Ishikawa (cell line): ENCODE measurements at regions not wholly inside any gene's neighbourhood (a gene's known extent, or its start where the extent isn't known, plus 50 kb on each side); places are given as distances from the start of the nearest gene placed in this dataset.

Source experiments
- CEBPB ChIP-seq: IDR thresholded peaks from 2 replicates; pipeline ENCODE4 v1.6.1; 2012
- CREB1 ChIP-seq: IDR thresholded peaks from 2 replicates; pipeline ENCODE4 v1.6.1; 2012; ENCODE audit warnings: low read depth
- EGR1 ChIP-seq: IDR thresholded peaks from 2 replicates; pipeline ENCODE4 v1.6.1; 2012
- EP300 ChIP-seq: IDR thresholded peaks from 2 replicates; pipeline ENCODE4 v1.6.1; 2012; ENCODE audit warnings: borderline replicate concordance
- FOXM1 ChIP-seq: IDR thresholded peaks from 2 replicates; pipeline ENCODE4 v1.6.1; 2012; ENCODE audit warnings: low read depth, borderline replicate concordance
- NFIC ChIP-seq: IDR thresholded peaks from 2 replicates; pipeline ENCODE4 v1.6.1; 2012
- RAD21 ChIP-seq: IDR thresholded peaks from 2 replicates; pipeline ENCODE4 v1.6.1; 2012; ENCODE audit warnings: low read depth
- TAF1 ChIP-seq: IDR thresholded peaks from 2 replicates; pipeline ENCODE4 v1.6.1; 2012; ENCODE audit warnings: low read depth, mild to moderate bottlenecking
- TEAD4 ChIP-seq: IDR thresholded peaks from 2 replicates; pipeline ENCODE4 v1.6.1; 2012
- YY1 ChIP-seq: IDR thresholded peaks from 2 replicates; pipeline ENCODE4 v1.6.1; 2012; ENCODE audit warnings: low read depth
- ZBTB7A ChIP-seq: IDR thresholded peaks from 2 replicates; pipeline ENCODE4 v1.6.1; 2012; ENCODE audit warnings: low read depth
- TF ChIP-seq, protein P1 (sequence below): IDR thresholded peaks from 2 replicates; pipeline ENCODE4 v1.6.1; 2012
- TF ChIP-seq, protein P2 (sequence below): IDR thresholded peaks from 2 replicates; pipeline ENCODE4 v1.6.1; 2012; ENCODE audit warnings: low read depth, mild to moderate bottlenecking
- TF ChIP-seq, protein P3 (sequence below): IDR thresholded peaks from 2 replicates; pipeline ENCODE4 v1.6.1; 2012

DNA sequence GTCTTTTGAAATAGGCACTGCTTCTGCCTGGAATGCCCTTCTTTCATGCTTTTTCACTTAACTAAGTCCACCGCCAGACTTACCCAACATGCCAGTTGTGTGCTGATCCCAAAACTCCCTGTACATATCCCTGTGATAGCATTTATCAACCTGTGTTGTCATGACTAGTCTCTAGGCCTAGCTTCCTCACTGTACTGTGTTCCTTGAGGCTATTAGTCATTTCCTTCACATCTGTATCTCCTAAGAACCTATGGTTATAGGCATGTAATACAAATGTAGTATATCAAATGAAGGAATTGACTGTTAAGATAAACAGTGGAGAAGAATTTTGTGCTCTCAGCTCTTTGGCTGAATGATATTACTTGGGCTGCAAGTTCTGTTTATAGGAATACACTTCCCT lies 184.3 kb downstream of the CYRIA start:
- TF ChIP-seq YY1 (no peak), RAD21 (no peak), EP300 (no peak), FOXM1 (no peak), CEBPB (no peak), TAF1 (no peak), CREB1 (no peak), ZBTB7A (no peak), EGR1 (no peak), NFIC (no peak), TEAD4 (no peak)
- TF ChIP-seq, protein P1, sequence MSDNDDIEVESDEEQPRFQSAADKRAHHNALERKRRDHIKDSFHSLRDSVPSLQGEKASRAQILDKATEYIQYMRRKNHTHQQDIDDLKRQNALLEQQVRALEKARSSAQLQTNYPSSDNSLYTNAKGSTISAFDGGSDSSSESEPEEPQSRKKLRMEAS, result no peak
- TF ChIP-seq, protein P2, sequence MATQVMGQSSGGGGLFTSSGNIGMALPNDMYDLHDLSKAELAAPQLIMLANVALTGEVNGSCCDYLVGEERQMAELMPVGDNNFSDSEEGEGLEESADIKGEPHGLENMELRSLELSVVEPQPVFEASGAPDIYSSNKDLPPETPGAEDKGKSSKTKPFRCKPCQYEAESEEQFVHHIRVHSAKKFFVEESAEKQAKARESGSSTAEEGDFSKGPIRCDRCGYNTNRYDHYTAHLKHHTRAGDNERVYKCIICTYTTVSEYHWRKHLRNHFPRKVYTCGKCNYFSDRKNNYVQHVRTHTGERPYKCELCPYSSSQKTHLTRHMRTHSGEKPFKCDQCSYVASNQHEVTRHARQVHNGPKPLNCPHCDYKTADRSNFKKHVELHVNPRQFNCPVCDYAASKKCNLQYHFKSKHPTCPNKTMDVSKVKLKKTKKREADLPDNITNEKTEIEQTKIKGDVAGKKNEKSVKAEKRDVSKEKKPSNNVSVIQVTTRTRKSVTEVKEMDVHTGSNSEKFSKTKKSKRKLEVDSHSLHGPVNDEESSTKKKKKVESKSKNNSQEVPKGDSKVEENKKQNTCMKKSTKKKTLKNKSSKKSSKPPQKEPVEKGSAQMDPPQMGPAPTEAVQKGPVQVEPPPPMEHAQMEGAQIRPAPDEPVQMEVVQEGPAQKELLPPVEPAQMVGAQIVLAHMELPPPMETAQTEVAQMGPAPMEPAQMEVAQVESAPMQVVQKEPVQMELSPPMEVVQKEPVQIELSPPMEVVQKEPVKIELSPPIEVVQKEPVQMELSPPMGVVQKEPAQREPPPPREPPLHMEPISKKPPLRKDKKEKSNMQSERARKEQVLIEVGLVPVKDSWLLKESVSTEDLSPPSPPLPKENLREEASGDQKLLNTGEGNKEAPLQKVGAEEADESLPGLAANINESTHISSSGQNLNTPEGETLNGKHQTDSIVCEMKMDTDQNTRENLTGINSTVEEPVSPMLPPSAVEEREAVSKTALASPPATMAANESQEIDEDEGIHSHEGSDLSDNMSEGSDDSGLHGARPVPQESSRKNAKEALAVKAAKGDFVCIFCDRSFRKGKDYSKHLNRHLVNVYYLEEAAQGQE, result no peak
- TF ChIP-seq, protein P3, sequence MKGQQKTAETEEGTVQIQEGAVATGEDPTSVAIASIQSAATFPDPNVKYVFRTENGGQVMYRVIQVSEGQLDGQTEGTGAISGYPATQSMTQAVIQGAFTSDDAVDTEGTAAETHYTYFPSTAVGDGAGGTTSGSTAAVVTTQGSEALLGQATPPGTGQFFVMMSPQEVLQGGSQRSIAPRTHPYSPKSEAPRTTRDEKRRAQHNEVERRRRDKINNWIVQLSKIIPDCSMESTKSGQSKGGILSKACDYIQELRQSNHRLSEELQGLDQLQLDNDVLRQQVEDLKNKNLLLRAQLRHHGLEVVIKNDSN, result no peak
